ENCODE measurements at regions not wholly inside any gene's neighbourhood (a gene's known extent, or its start where the extent isn't known, plus 50 kb on each side); places are given as distances from the start of the nearest gene placed in this dataset.

- ATAC-seq (ENCODE audit: insufficient read depth, low FRiP score) (no peak), DNase-seq (no peak)
- H3K27me3 ChIP-seq (ENCODE audit: control insufficient read depth in 3 of 3, insufficient read depth in 3 of 3, low read length in 2 of 3), result no peaks in the 10 kb centered on the region
- H3K4me3 ChIP-seq, result no peak overlapping the region
- H3K9me3 ChIP-seq (ENCODE audit: control insufficient read depth in 4 of 4, insufficient read depth in 3 of 4, low read length in 3 of 4), result peaks cover 0 to 3% (median 0%) of the 10 kb centered on the region in 4 donors
- H3K36me3 ChIP-seq (ENCODE audit: control insufficient read depth in 4 of 4, insufficient read depth in 4 of 4, low read length in 4 of 4), result no peaks in the 10 kb centered on the region
- no peak overlapping the region for H3K27ac ChIP-seq (ENCODE audit: low read depth in 1 of 2, low read length in 1 of 2)
- no peak for TF ChIP-seq CTCF (IDR thresholded peaks at IDR 0.05; ENCODE audit: control extremely low read depth, extremely low read depth)
- WGBS, 2 donors, result 77 to 96% methylated on average over 3 of the region's 3 CpGs
- H3K4me1 ChIP-seq (ENCODE audit: control insufficient read depth in 5 of 5, insufficient read depth in 5 of 5, low read length in 5 of 5), result no peaks in the 10 kb centered on the region
- no peak overlapping the region for H3K9ac ChIP-seq (ENCODE audit: insufficient read depth in 1 of 2, low read length in 2 of 2)
These were observed 75.5 kb downstream of the ING2 start for GRCh38 chr4:183580370-183580769.

GRCh38 chr4:183580849-183581248 is 76.0 kb downstream of the ING2 start:
- Histone ChIP-seq H3K27me3 (ENCODE audit: control insufficient read depth in 3 of 3, insufficient read depth in 3 of 3, low read length in 2 of 3) (no peaks in the 10 kb centered on the region), H3K9ac (ENCODE audit: insufficient read depth in 1 of 2, low read length in 2 of 2) (no peak overlapping the region), H3K9me3 (ENCODE audit: control insufficient read depth in 4 of 4, insufficient read depth in 3 of 4, low read length in 3 of 4) (peaks cover 0 to 3% (median 0%) of the 10 kb centered on the region in 4 donors), H3K4me3 (no peak overlapping the region), H3K36me3 (ENCODE audit: control insufficient read depth in 4 of 4, insufficient read depth in 4 of 4, low read length in 4 of 4) (no peaks in the 10 kb centered on the region), H3K27ac (ENCODE audit: low read depth in 1 of 2, low read length in 1 of 2) (no peak overlapping the region), H3K4me1 (ENCODE audit: control insufficient read depth in 5 of 5, insufficient read depth in 5 of 5, low read length in 5 of 5) (no peaks in the 10 kb centered on the region)
- ATAC-seq (ENCODE audit: insufficient read depth, low FRiP score) (no peak), DNase-seq (no peak)
- no peak for TF ChIP-seq CTCF (IDR thresholded peaks at IDR 0.05; ENCODE audit: control extremely low read depth, extremely low read depth)

GRCh38 chr4:183586824-183587223 is 72.2 kb downstream of the RWDD4 start:
- 91 to 98% methylated on average over 10 of the region's 10 CpGs for WGBS, 2 donors
- no peak overlapping the region for H3K4me3 ChIP-seq
- H3K36me3 ChIP-seq (ENCODE audit: control insufficient read depth in 4 of 4, insufficient read depth in 4 of 4, low read length in 4 of 4), result no peaks in the 10 kb centered on the region
- ATAC-seq (ENCODE audit: insufficient read depth, low FRiP score) (no peak), DNase-seq (no peak)
- peaks cover 0 to 4% (median 0%) of the 10 kb centered on the region in 5 donors for H3K4me1 ChIP-seq (ENCODE audit: control insufficient read depth in 5 of 5, insufficient read depth in 5 of 5, low read length in 5 of 5)
- H3K9ac ChIP-seq (ENCODE audit: insufficient read depth in 1 of 2, low read length in 2 of 2), result no peak overlapping the region
- no peak overlapping the region for H3K27ac ChIP-seq (ENCODE audit: low read depth in 1 of 2, low read length in 1 of 2)
- no peak for TF ChIP-seq CTCF (IDR thresholded peaks at IDR 0.05; ENCODE audit: control extremely low read depth, extremely low read depth)
- H3K9me3 ChIP-seq (ENCODE audit: control insufficient read depth in 4 of 4, insufficient read depth in 3 of 4, low read length in 3 of 4), result no peaks in the 10 kb centered on the region
- no peaks in the 10 kb centered on the region for H3K27me3 ChIP-seq (ENCODE audit: control insufficient read depth in 3 of 3, insufficient read depth in 3 of 3, low read length in 2 of 3)

GRCh38 chr4:183588169-183588675 is 70.8 kb downstream of the RWDD4 start:
- Histone ChIP-seq H3K27me3 (ENCODE audit: control insufficient read depth in 3 of 3, insufficient read depth in 3 of 3, low read length in 2 of 3) (no peaks in the 10 kb centered on the region), H3K9ac (ENCODE audit: insufficient read depth in 1 of 2, low read length in 2 of 2) (peak overlapping the region in 1 of 2 donors; percentile 49), H3K4me3 (no peak overlapping the region), H3K36me3 (ENCODE audit: control insufficient read depth in 4 of 4, insufficient read depth in 4 of 4, low read length in 4 of 4) (no peaks in the 10 kb centered on the region), H3K9me3 (ENCODE audit: control insufficient read depth in 4 of 4, insufficient read depth in 3 of 4, low read length in 3 of 4) (peaks cover 0 to 2% (median 0%) of the 10 kb centered on the region in 4 donors), H3K4me1 (ENCODE audit: control insufficient read depth in 5 of 5, insufficient read depth in 5 of 5, low read length in 5 of 5) (peaks cover 0 to 4% (median 0%) of the 10 kb centered on the region in 5 donors), H3K27ac (ENCODE audit: low read depth in 1 of 2, low read length in 1 of 2) (no peak overlapping the region)
- TF ChIP-seq CTCF (IDR thresholded peaks at IDR 0.05; ENCODE audit: control extremely low read depth, extremely low read depth), result no peak
- WGBS, 2 donors, result 51 to 73% methylated on average over 11 of the region's 11 CpGs
- peak; percentile 66 for ATAC-seq (ENCODE audit: insufficient read depth, low FRiP score)
- peak in 2 of 3 donors; percentile 63 to 82 for DNase-seq
